ENCODE measurements at regions not wholly inside any gene's neighbourhood (a gene's known extent, or its start where the extent isn't known, plus 50 kb on each side); places are given as distances from the start of the nearest gene placed in this dataset.

DNA sequence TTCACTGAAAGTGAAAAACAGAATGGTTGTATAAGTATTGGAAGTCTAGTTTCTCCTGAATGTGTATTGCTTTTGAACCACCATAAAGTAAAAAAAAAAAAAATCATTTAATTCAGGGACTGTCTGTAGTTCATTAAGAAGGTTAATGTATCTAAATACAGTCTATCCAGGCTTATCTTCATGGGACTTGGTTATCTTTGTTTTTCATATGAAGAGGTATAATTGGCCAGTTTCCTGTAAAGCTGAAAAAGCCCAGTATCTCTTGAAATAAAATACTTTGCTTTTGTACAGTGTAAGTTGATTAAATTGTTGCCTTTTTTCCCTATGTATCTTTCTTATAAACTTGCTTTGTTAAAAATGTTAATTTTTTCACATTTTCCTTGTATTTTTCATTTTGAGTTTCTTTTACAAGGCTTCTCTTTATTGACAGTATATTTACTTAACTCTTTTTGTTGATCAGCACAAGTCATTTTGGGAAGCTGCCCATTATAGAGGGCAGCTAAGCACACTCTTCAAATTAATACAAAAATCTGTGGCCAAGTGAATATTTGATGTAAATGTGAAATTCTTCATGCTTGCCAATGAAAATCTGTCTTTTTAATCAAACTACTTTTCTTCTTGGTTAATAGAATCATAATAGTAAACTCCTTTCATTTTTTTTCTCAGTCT, 156.0 kb downstream of the TMTC3 start:
- Histone ChIP-seq H3K27me3 (ENCODE audit: low read depth, low read length) (no peaks in the 10 kb centered on the region), H3K4me1 (ENCODE audit: control insufficient read depth in 1 of 2, insufficient read depth in 2 of 2, low read length in 2 of 2) (no peaks in the 10 kb centered on the region), H3K27ac (ENCODE audit: low read length) (no peak overlapping the region), H3K4me3 (ENCODE audit: low read depth in 1 of 2, low read length in 2 of 2) (no peak overlapping the region), H3K36me3 (ENCODE audit: control insufficient read depth in 1 of 2, insufficient read depth in 2 of 2, low read length in 2 of 2) (no peaks in the 10 kb centered on the region), H3K9me3 (ENCODE audit: control insufficient read depth in 1 of 2, low read length in 2 of 2) (no peaks in the 10 kb centered on the region)

- no peaks in the 10 kb centered on the region for H3K4me1 ChIP-seq (ENCODE audit: control insufficient read depth in 1 of 2, insufficient read depth in 2 of 2, low read length in 2 of 2)
- no peak overlapping the region for H3K27ac ChIP-seq (ENCODE audit: low read length)
- no peaks in the 10 kb centered on the region for H3K27me3 ChIP-seq (ENCODE audit: low read depth, low read length)
- H3K9me3 ChIP-seq (ENCODE audit: control insufficient read depth in 1 of 2, low read length in 2 of 2): no peaks in the 10 kb centered on the region
- H3K36me3 ChIP-seq (ENCODE audit: control insufficient read depth in 1 of 2, insufficient read depth in 2 of 2, low read length in 2 of 2): no peaks in the 10 kb centered on the region
- no peak overlapping the region for H3K4me3 ChIP-seq (ENCODE audit: low read depth in 1 of 2, low read length in 2 of 2)
These were observed 156.7 kb downstream of the TMTC3 start for GRCh38 chr12:88298761-88299242.

- Histone ChIP-seq H3K4me3 (ENCODE audit: low read depth in 1 of 2, low read length in 2 of 2) (no peak overlapping the region), H3K36me3 (ENCODE audit: control insufficient read depth in 1 of 2, insufficient read depth in 2 of 2, low read length in 2 of 2) (no peaks in the 10 kb centered on the region), H3K9me3 (ENCODE audit: control insufficient read depth in 1 of 2, low read length in 2 of 2) (no peaks in the 10 kb centered on the region), H3K4me1 (ENCODE audit: control insufficient read depth in 1 of 2, insufficient read depth in 2 of 2, low read length in 2 of 2) (no peaks in the 10 kb centered on the region), H3K27ac (ENCODE audit: low read length) (no peak overlapping the region), H3K27me3 (ENCODE audit: low read depth, low read length) (no peaks in the 10 kb centered on the region)
These were observed 157.5 kb downstream of the TMTC3 start for GRCh38 chr12:88299567-88300101.

DNA sequence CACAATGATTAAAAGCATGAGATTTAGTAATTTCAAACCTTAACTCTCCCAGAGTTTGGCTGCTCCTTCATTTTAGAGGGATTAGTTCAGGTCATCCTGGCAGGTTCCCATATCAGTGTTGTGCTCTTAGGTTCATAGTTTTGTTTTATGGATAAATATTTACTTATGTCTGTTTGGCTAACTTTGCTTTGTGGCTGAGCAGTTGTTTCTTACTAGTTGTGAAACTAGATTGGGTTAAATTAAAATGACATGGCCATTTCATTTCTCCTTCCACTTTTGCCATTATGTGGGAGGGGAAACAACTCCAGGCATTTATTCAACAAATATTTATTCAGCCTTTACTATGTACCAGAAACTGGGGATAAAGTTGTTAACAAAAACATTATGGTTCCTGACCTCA, 158.8 kb downstream of the TMTC3 start:
- Histone ChIP-seq H3K27me3 (ENCODE audit: low read depth, low read length) (no peaks in the 10 kb centered on the region), H3K4me3 (ENCODE audit: low read depth in 1 of 2, low read length in 2 of 2) (no peak overlapping the region), H3K9me3 (ENCODE audit: control insufficient read depth in 1 of 2, low read length in 2 of 2) (no peaks in the 10 kb centered on the region), H3K27ac (ENCODE audit: low read length) (no peak overlapping the region), H3K36me3 (ENCODE audit: control insufficient read depth in 1 of 2, insufficient read depth in 2 of 2, low read length in 2 of 2) (no peaks in the 10 kb centered on the region), H3K4me1 (ENCODE audit: control insufficient read depth in 1 of 2, insufficient read depth in 2 of 2, low read length in 2 of 2) (no peaks in the 10 kb centered on the region)

DNA sequence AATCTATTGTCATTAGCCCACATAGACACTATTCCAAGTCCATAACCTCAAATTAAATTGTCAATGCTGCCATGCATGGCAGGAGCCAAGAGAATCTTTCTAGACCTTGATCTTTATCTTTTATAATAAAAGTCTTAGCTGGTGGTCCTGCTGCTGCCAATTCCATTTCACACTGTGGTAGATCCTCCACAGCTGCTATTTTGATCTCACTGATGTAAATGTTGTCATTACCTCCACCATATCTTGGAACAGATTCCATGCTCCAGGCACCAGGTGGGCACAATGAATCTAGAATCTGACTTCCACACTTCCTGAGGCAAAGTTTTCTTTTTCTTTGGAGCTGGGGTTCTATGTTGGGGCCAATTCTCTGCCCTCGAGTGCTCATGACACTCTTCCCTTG, 161.2 kb downstream of the TMTC3 start:
- Histone ChIP-seq H3K4me3 (ENCODE audit: low read depth in 1 of 2, low read length in 2 of 2) (no peak overlapping the region), H3K36me3 (ENCODE audit: control insufficient read depth in 1 of 2, insufficient read depth in 2 of 2, low read length in 2 of 2) (no peaks in the 10 kb centered on the region), H3K4me1 (ENCODE audit: control insufficient read depth in 1 of 2, insufficient read depth in 2 of 2, low read length in 2 of 2) (no peaks in the 10 kb centered on the region), H3K27ac (ENCODE audit: low read length) (no peak overlapping the region), H3K27me3 (ENCODE audit: low read depth, low read length) (no peaks in the 10 kb centered on the region), H3K9me3 (ENCODE audit: control insufficient read depth in 1 of 2, low read length in 2 of 2) (no peaks in the 10 kb centered on the region)

GRCh38 chr12:88305254-88305890, 163.3 kb downstream of the TMTC3 start:
- H3K9me3 ChIP-seq (ENCODE audit: control insufficient read depth in 1 of 2, low read length in 2 of 2): no peaks in the 10 kb centered on the region
- H3K27me3 ChIP-seq (ENCODE audit: low read depth, low read length): no peaks in the 10 kb centered on the region
- H3K4me1 ChIP-seq (ENCODE audit: control insufficient read depth in 1 of 2, insufficient read depth in 2 of 2, low read length in 2 of 2): no peaks in the 10 kb centered on the region
- H3K4me3 ChIP-seq (ENCODE audit: low read depth in 1 of 2, low read length in 2 of 2): no peak overlapping the region
- no peaks in the 10 kb centered on the region for H3K36me3 ChIP-seq (ENCODE audit: control insufficient read depth in 1 of 2, insufficient read depth in 2 of 2, low read length in 2 of 2)
- H3K27ac ChIP-seq (ENCODE audit: low read length): no peak overlapping the region

- Histone ChIP-seq H3K27ac (ENCODE audit: low read length) (no peak overlapping the region), H3K27me3 (ENCODE audit: low read depth, low read length) (no peaks in the 10 kb centered on the region), H3K4me1 (ENCODE audit: control insufficient read depth in 1 of 2, insufficient read depth in 2 of 2, low read length in 2 of 2) (no peaks in the 10 kb centered on the region), H3K9me3 (ENCODE audit: control insufficient read depth in 1 of 2, low read length in 2 of 2) (no peaks in the 10 kb centered on the region), H3K36me3 (ENCODE audit: control insufficient read depth in 1 of 2, insufficient read depth in 2 of 2, low read length in 2 of 2) (no peaks in the 10 kb centered on the region), H3K4me3 (ENCODE audit: low read depth in 1 of 2, low read length in 2 of 2) (no peak overlapping the region)
These were observed 164.5 kb downstream of the TMTC3 start for GRCh38 chr12:88306471-88307069.

- Histone ChIP-seq H3K36me3 (ENCODE audit: control insufficient read depth in 1 of 2, insufficient read depth in 2 of 2, low read length in 2 of 2) (no peaks in the 10 kb centered on the region), H3K4me1 (ENCODE audit: control insufficient read depth in 1 of 2, insufficient read depth in 2 of 2, low read length in 2 of 2) (no peaks in the 10 kb centered on the region), H3K9me3 (ENCODE audit: control insufficient read depth in 1 of 2, low read length in 2 of 2) (no peaks in the 10 kb centered on the region), H3K4me3 (ENCODE audit: low read depth in 1 of 2, low read length in 2 of 2) (no peak overlapping the region), H3K27ac (ENCODE audit: low read length) (no peak overlapping the region), H3K27me3 (ENCODE audit: low read depth, low read length) (no peaks in the 10 kb centered on the region)
These were observed 165.9 kb downstream of the TMTC3 start for GRCh38 chr12:88307961-88308360.

DNA sequence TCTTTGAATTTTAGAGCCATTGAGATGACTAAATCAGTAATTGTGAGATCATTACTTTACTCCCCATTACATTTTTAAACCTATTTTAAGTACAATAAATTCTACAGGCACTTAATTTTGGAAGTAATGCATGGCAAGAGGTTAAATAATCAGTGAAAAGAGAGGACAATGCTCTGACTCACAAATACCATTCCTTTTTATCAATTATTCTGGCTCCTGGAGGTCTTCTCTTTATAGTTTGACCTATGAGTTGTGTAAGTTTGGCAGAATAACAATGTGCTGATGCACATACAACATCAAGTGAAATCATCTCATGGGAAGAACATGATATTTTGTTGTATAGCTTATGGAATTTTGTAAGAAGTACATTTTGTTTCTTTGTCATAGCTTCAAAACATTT, 166.7 kb downstream of the TMTC3 start:
- no peaks in the 10 kb centered on the region for H3K36me3 ChIP-seq (ENCODE audit: control insufficient read depth in 1 of 2, insufficient read depth in 2 of 2, low read length in 2 of 2)
- no peaks in the 10 kb centered on the region for H3K9me3 ChIP-seq (ENCODE audit: control insufficient read depth in 1 of 2, low read length in 2 of 2)
- H3K27ac ChIP-seq (ENCODE audit: low read length): no peak overlapping the region
- H3K4me3 ChIP-seq (ENCODE audit: low read depth in 1 of 2, low read length in 2 of 2): no peak overlapping the region
- no peaks in the 10 kb centered on the region for H3K27me3 ChIP-seq (ENCODE audit: low read depth, low read length)
- no peaks in the 10 kb centered on the region for H3K4me1 ChIP-seq (ENCODE audit: control insufficient read depth in 1 of 2, insufficient read depth in 2 of 2, low read length in 2 of 2)

- Histone ChIP-seq H3K27me3 (ENCODE audit: low read depth, low read length) (no peaks in the 10 kb centered on the region), H3K27ac (ENCODE audit: low read length) (no peak overlapping the region), H3K4me3 (ENCODE audit: low read depth in 1 of 2, low read length in 2 of 2) (no peak overlapping the region), H3K36me3 (ENCODE audit: control insufficient read depth in 1 of 2, insufficient read depth in 2 of 2, low read length in 2 of 2) (no peaks in the 10 kb centered on the region), H3K4me1 (ENCODE audit: control insufficient read depth in 1 of 2, insufficient read depth in 2 of 2, low read length in 2 of 2) (no peaks in the 10 kb centered on the region), H3K9me3 (ENCODE audit: control insufficient read depth in 1 of 2, low read length in 2 of 2) (no peaks in the 10 kb centered on the region)
These were observed 167.4 kb downstream of the TMTC3 start for GRCh38 chr12:88309546-88309945.

GRCh38 chr12:88310069-88310468, 168.0 kb downstream of the TMTC3 start:
- H3K27ac ChIP-seq (ENCODE audit: low read length): no peak overlapping the region
- H3K4me1 ChIP-seq (ENCODE audit: control insufficient read depth in 1 of 2, insufficient read depth in 2 of 2, low read length in 2 of 2): no peaks in the 10 kb centered on the region
- H3K36me3 ChIP-seq (ENCODE audit: control insufficient read depth in 1 of 2, insufficient read depth in 2 of 2, low read length in 2 of 2): no peaks in the 10 kb centered on the region
- H3K9me3 ChIP-seq (ENCODE audit: control insufficient read depth in 1 of 2, low read length in 2 of 2): no peaks in the 10 kb centered on the region
- H3K4me3 ChIP-seq (ENCODE audit: low read depth in 1 of 2, low read length in 2 of 2): no peak overlapping the region
- H3K27me3 ChIP-seq (ENCODE audit: low read depth, low read length): no peaks in the 10 kb centered on the region
